PC-3 (cell line): ENCODE measurements at regions not wholly inside any gene's neighbourhood (a gene's known extent, or its start where the extent isn't known, plus 50 kb on each side); places are given as distances from the start of the nearest gene placed in this dataset.

Source experiments
- ATAC-seq: fragments of 200-7000 bp; cut with Tn5 transposase; 2 replicates; pipeline ENCODE4 v1.9.1; 2020; ENCODE audit warnings: mild to moderate bottlenecking, moderate library complexity
- BruUV-seq: library from RNA; stranded (reverse); fragments of 400-500 nt; replicated peaks from 2 replicates; lab custom pipeline; 2021; lab: Mats Ljungman, UMichigan
- CTCF ChIA-PET: fragments of 300-600 bp; sonication (Branson Sonifier 250); formaldehyde crosslinking; loops from one replicate; lab custom pipeline; 2022; ENCODE audit warnings: antibody characterized with exemption; lab: Charles Lee
- POLR2A ChIA-PET: fragments of 300-600 bp; sonication (Branson Sonifier 250); formaldehyde crosslinking; loops from one replicate; lab custom pipeline; 2022; ENCODE audit warnings: antibody characterized with exemption; ENCODE audit not compliant: unreplicated experiment; lab: Charles Lee
- DNase-seq: peaks from one replicate; pipeline ENCODE4 v3.0.0-alpha.2; 2015
- H2AFZ ChIP-seq: fragments of 300-600 bp; sonication (generic); 2 replicates; pipeline ENCODE4 v1.6.0; 2016; ENCODE audit warnings: antibody characterized with exemption, low read length
- H3F3A ChIP-seq: fragments of 300-600 bp; sonication (generic); one replicate; pipeline ENCODE4 v1.6.0; 2017; ENCODE audit warnings: antibody characterized with exemption, low read length, control low read depth, mild to moderate bottlenecking; ENCODE audit not compliant: unreplicated experiment
- H3K27ac ChIP-seq: fragments of 300-600 bp; sonication (generic); 2 replicates; pipeline ENCODE4 v1.5.1; 2016; ENCODE audit warnings: mild to moderate bottlenecking, low read length
- H3K27me3 ChIP-seq: fragments of 300-600 bp; sonication (generic); 2 replicates; pipeline ENCODE4 v1.6.1; 2016; ENCODE audit warnings: low read length, mixed read lengths
- H3K36me3 ChIP-seq: fragments of 300-600 bp; sonication (generic); 2 replicates; pipeline ENCODE4 v1.6.1; 2016; ENCODE audit warnings: low read depth, mixed run types, low read length, mixed read lengths
- H3K4me1 ChIP-seq: fragments of 300-600 bp; sonication (generic); 2 replicates; pipeline ENCODE4 v1.5.1; 2016; ENCODE audit warnings: low read length; ENCODE audit not compliant: insufficient read depth
- H3K4me2 ChIP-seq: fragments of 300-600 bp; sonication (generic); 2 replicates; pipeline ENCODE4 v1.6.0; 2016; ENCODE audit warnings: low read length
- H3K4me3 ChIP-seq: fragments of 300-600 bp; sonication (generic); 2 replicates; pipeline ENCODE4 v1.5.1; 2016; ENCODE audit warnings: mild to moderate bottlenecking, low read length, mixed read lengths
- H3K79me2 ChIP-seq: fragments of 300-600 bp; sonication (generic); 2 replicates; pipeline ENCODE4 v1.6.1; 2017; ENCODE audit warnings: low read length, mixed read lengths
- H3K9ac ChIP-seq: fragments of 300-600 bp; sonication (generic); 2 replicates; pipeline ENCODE4 v1.6.0; 2016; ENCODE audit warnings: mild to moderate bottlenecking, low read length
- H3K9me2 ChIP-seq: fragments of 300-600 bp; sonication (generic); replicated peaks from 2 replicates; pipeline ENCODE4 v1.6.1; 2016; ENCODE audit warnings: mixed run types, low read length, mixed read lengths
- H3K9me3 ChIP-seq: fragments of 300-600 bp; sonication (generic); 2 replicates; pipeline ENCODE4 v1.6.1; 2016; ENCODE audit warnings: low read length, mixed read lengths
- H4K20me1 ChIP-seq: fragments of 300-600 bp; sonication (generic); 2 replicates; pipeline ENCODE4 v1.6.1; 2016; ENCODE audit warnings: low read length, mixed read lengths
- CTCF ChIP-seq: fragments of 300-600 bp; sonication (generic); conservative IDR thresholded peaks from 2 replicates; pipeline ENCODE4 v1.5.1; 2017; ENCODE audit warnings: antibody characterized with exemption, low read depth, mild to moderate bottlenecking, low read length
- EZH2 ChIP-seq: fragments of 300-600 bp; sonication (generic); IDR thresholded peaks from one replicate; pipeline ENCODE4 v1.6.1; 2017; ENCODE audit warnings: antibody characterized with exemption, mild to moderate bottlenecking, low read length; ENCODE audit not compliant: unreplicated experiment
- EZH2phosphoT487 ChIP-seq: fragments of 300-600 bp; sonication (generic); IDR thresholded peaks from 2 replicates; pipeline ENCODE4 v1.6.1; 2018; ENCODE audit warnings: mild to moderate bottlenecking, antibody characterized with exemption, low read length, borderline replicate concordance
- intact Hi-C: fragments of 100-400 bp; cut with micrococcal nuclease; formaldehyde crosslinking; loops from 2 replicates; pipeline ENCODE4 v1.9.0; 2023

- Histone ChIP-seq H3K9me2 (no peaks in the 10 kb centered on the region), H3K27me3 (peaks cover 66% of the 10 kb centered on the region), H3K4me1 (no peaks in the 10 kb centered on the region), H3K9me3 (no peaks in the 10 kb centered on the region), H3K79me2 (no peaks in the 10 kb centered on the region), H3K4me2 (no peak overlapping the region), H3K9ac (no peak overlapping the region), H2AFZ (no peak overlapping the region), H3K4me3 (no peak overlapping the region), H3F3A (no peaks in the 10 kb centered on the region), H3K27ac (no peak overlapping the region), H4K20me1 (no peaks in the 10 kb centered on the region), H3K36me3 (no peaks in the 10 kb centered on the region)
- DNase-seq (no peak), ATAC-seq (no peak)
- intact Hi-C loops = no loop called here
- CTCF ChIA-PET = interaction anchor here (0.6 kb wide), 1 partner anchor 67 kb away, joined by 3 read pairs; no protein-coding TSS in a partner anchor
- no TSS peak for BruUV-seq
- POLR2A ChIA-PET = no interaction called here
- TF ChIP-seq EZH2phosphoT487 (no peak), EZH2 (no peak), CTCF (no peak)
Observed at GRCh38 chr7:142400042-142400533, 142.2 kb upstream of the PRSS58 start.

- peak; percentile 49 for DNase-seq
- Histone ChIP-seq H3K36me3 (no peaks in the 10 kb centered on the region), H3K9me3 (no peaks in the 10 kb centered on the region), H3K4me2 (no peak overlapping the region), H3K27ac (no peak overlapping the region), H3K9me2 (no peaks in the 10 kb centered on the region), H2AFZ (no peak overlapping the region), H3K79me2 (no peaks in the 10 kb centered on the region), H3K9ac (no peak overlapping the region), H3K27me3 (peaks cover 7% of the 10 kb centered on the region), H3F3A (no peaks in the 10 kb centered on the region), H3K4me1 (no peaks in the 10 kb centered on the region), H3K4me3 (no peak overlapping the region), H4K20me1 (no peaks in the 10 kb centered on the region)
- intact Hi-C loops = no loop called here
- no peak for TF ChIP-seq EZH2phosphoT487
- TF ChIP-seq CTCF = peak; percentile 67
- no TSS peak for BruUV-seq
- CTCF ChIA-PET = interaction anchor here (0.5 kb wide), 1 partner anchor 132 kb away, joined by 3 read pairs; no protein-coding TSS in a partner anchor
- POLR2A ChIA-PET = no interaction called here
- peak; percentile 46; the same call in 1 of the 2 replicates for ATAC-seq
Observed at GRCh38 chr7:142391191-142391992, 133.5 kb upstream of the PRSS58 start.

- peaks cover 7% of the 10 kb centered on the region for H3K4me1 ChIP-seq
- no peak overlapping the region for H3K9ac ChIP-seq
- no peak overlapping the region for H3K27ac ChIP-seq
- no peaks in the 10 kb centered on the region for H3K9me2 ChIP-seq
- ChIA-PET CTCF (interaction anchor here (0.6 kb wide), 2 partner anchors 30 to 94 kb away, joined by 3 to 11 read pairs; no protein-coding TSS in a partner anchor), POLR2A (no interaction called here)
- no peaks in the 10 kb centered on the region for H3K9me3 ChIP-seq
- H4K20me1 ChIP-seq = no peaks in the 10 kb centered on the region
- H3K4me3 ChIP-seq = no peak overlapping the region
- H3K79me2 ChIP-seq = no peaks in the 10 kb centered on the region
- no peak overlapping the region for H3K4me2 ChIP-seq
- no TSS peak for BruUV-seq
- ATAC-seq = no peak
- H2AFZ ChIP-seq = no peak overlapping the region
- H3K36me3 ChIP-seq = no peaks in the 10 kb centered on the region
- H3F3A ChIP-seq = no peaks in the 10 kb centered on the region
- TF ChIP-seq CTCF (no peak), EZH2phosphoT487 (no peak), EZH2 (no peak)
- no peak for DNase-seq
- intact Hi-C loops = loop anchor here (5.0 kb wide), 1 partner anchor 53 kb away; no protein-coding TSS in a partner anchor
- H3K27me3 ChIP-seq = no peaks in the 10 kb centered on the region
Observed at GRCh38 chr7:142389544-142389943, 131.7 kb upstream of the PRSS58 start.
